IMR-90 (cell line): ENCODE measurements at regions not wholly inside any gene's neighbourhood (a gene's known extent, or its start where the extent isn't known, plus 50 kb on each side); places are given as distances from the start of the nearest gene placed in this dataset.

Experiments
- ATAC-seq: fragments of 200-7000 bp; cut with Tn5 transposase; 2 replicates; pipeline ENCODE4 v1.9.1; 2020; ENCODE audit warnings: low read depth, mild to moderate bottlenecking, moderate library complexity
- BruUV-seq: library from RNA; stranded (reverse); fragments of 400-500 nt; replicated peaks from 2 replicates; lab custom pipeline; 2021; lab: Mats Ljungman, UMichigan
- CTCF ChIA-PET: fragments of 300-600 bp; formaldehyde crosslinking; extraction: SDS; loops from one replicate; lab custom pipeline; 2021; ENCODE audit warnings: antibody characterized with exemption; lab: Yijun Ruan, JAX
- POLR2A ChIA-PET: fragments of 300-600 bp; sonication (Branson Sonifier 250); formaldehyde crosslinking; loops from one replicate; lab custom pipeline; 2022; ENCODE audit warnings: antibody characterized with exemption; ENCODE audit not compliant: unreplicated experiment; lab: Charles Lee
- DNase-seq: peaks from one replicate; pipeline ENCODE4 v3.0.0; 2013
- H2AFZ ChIP-seq: replicated peaks from 2 replicates; pipeline ENCODE3; 2013; ENCODE audit warnings: low read length, mild to moderate bottlenecking; ENCODE audit not compliant: poor library complexity
- H2AK5ac ChIP-seq: 2 replicates; pipeline ENCODE4 v1.6.1; 2013; ENCODE audit warnings: low read depth, low read length, inconsistent platforms
- H2AK9ac ChIP-seq: replicated peaks from 2 replicates; pipeline ENCODE3; 2013; ENCODE audit warnings: mild to moderate bottlenecking, low read depth, low read length, moderate library complexity; ENCODE audit not compliant: poor library complexity
- H2BK120ac ChIP-seq: 2 replicates; pipeline ENCODE4 v1.6.1; 2013; ENCODE audit warnings: low read depth, low read length, inconsistent platforms
- H2BK15ac ChIP-seq: 3 replicates; pipeline ENCODE4 v1.6.1; 2013; ENCODE audit warnings: low read depth, low read length, inconsistent platforms
- H2BK20ac ChIP-seq: 2 replicates; pipeline ENCODE4 v1.6.1; 2013; ENCODE audit warnings: low read depth, mild to moderate bottlenecking, inconsistent platforms, low read length, moderate library complexity
- H2BK5ac ChIP-seq: 2 replicates; pipeline ENCODE4 v1.6.1; 2013; ENCODE audit warnings: mild to moderate bottlenecking, low read depth, low read length, inconsistent platforms; ENCODE audit not compliant: poor library complexity, severe bottlenecking
- H3K14ac ChIP-seq: replicated peaks from 2 replicates; pipeline ENCODE4 v1.6.1; 2013; ENCODE audit warnings: low read depth, low read length, inconsistent platforms
- H3K18ac ChIP-seq: 2 replicates; pipeline ENCODE4 v1.6.1; 2013; ENCODE audit warnings: low read depth, low read length, control low read depth
- H3K23ac ChIP-seq: 2 replicates; pipeline ENCODE4 v1.6.1; 2013; ENCODE audit warnings: low read depth, low read length, inconsistent platforms
- H3K27ac ChIP-seq: 2 replicates; pipeline ENCODE4 v1.5.1; 2013; ENCODE audit warnings: mild to moderate bottlenecking, control low read depth, low read length; ENCODE audit not compliant: insufficient read depth
- H3K27me3 ChIP-seq: 2 replicates; pipeline ENCODE4 v1.6.1; 2013; ENCODE audit warnings: low read length; ENCODE audit not compliant: control insufficient read depth, insufficient read depth
- H3K36me3 ChIP-seq: 2 replicates; pipeline ENCODE4 v1.6.1; 2013; ENCODE audit warnings: low read length, mixed read lengths; ENCODE audit not compliant: control insufficient read depth, insufficient read depth
- H3K4ac ChIP-seq: 2 replicates; pipeline ENCODE4 v1.6.1; 2013; ENCODE audit warnings: low read depth, low read length, inconsistent platforms
- H3K4me1 ChIP-seq: 2 replicates; pipeline ENCODE4 v1.6.1; 2013; ENCODE audit warnings: low read length, mixed read lengths; ENCODE audit not compliant: control insufficient read depth, insufficient read depth
- H3K4me2 ChIP-seq: 2 replicates; pipeline ENCODE4 v1.6.1; 2013; ENCODE audit warnings: low read depth, mild to moderate bottlenecking, control low read depth, low read length, moderate library complexity
- H3K4me3 ChIP-seq: 2 replicates; pipeline ENCODE4 v1.5.1; 2013; ENCODE audit warnings: low read depth, mild to moderate bottlenecking, control low read depth, low read length, moderate library complexity; ENCODE audit not compliant: insufficient read depth
- H3K56ac ChIP-seq: 2 replicates; pipeline ENCODE4 v1.6.1; 2013; ENCODE audit warnings: low read length, inconsistent platforms; ENCODE audit not compliant: insufficient read depth; ENCODE audit errors: extremely low read depth
- H3K79me1 ChIP-seq, 2 experiments: 2 replicates each; pipeline ENCODE4 v1.6.1; 2013; ENCODE audit warnings: low read length in 2 of 2, inconsistent platforms in 1 of 2, low read depth in 1 of 2
- H3K9ac ChIP-seq: 2 replicates; pipeline ENCODE4 v1.6.1; 2013; ENCODE audit warnings: low read depth, low read length, control low read depth
- H3K9me1 ChIP-seq: 2 replicates; pipeline ENCODE4 v1.6.1; 2013; ENCODE audit warnings: low read length, inconsistent platforms; ENCODE audit not compliant: insufficient read depth
- H3K9me3 ChIP-seq: 2 replicates; pipeline ENCODE4 v1.6.1; 2013; ENCODE audit warnings: low read length; ENCODE audit not compliant: control insufficient read depth, insufficient read depth
- H4K20me1 ChIP-seq: 2 replicates; pipeline ENCODE4 v1.6.1; 2013; ENCODE audit warnings: low read length, inconsistent platforms; ENCODE audit not compliant: insufficient read depth
- H4K5ac ChIP-seq: 2 replicates; pipeline ENCODE4 v1.6.1; 2013; ENCODE audit warnings: mild to moderate bottlenecking, low read depth, low read length, control low read depth
- H4K8ac ChIP-seq, 2 experiments: 2 replicates each; pipeline ENCODE4 v1.6.1; 2013; ENCODE audit warnings: low read depth in 2 of 2, low read length in 2 of 2, control low read depth in 1 of 2, inconsistent platforms in 1 of 2
- H4K91ac ChIP-seq: 2 replicates; pipeline ENCODE4 v1.6.1; 2013; ENCODE audit warnings: low read depth, low read length, inconsistent platforms; ENCODE audit not compliant: insufficient read depth
- BHLHE40 ChIP-seq: fragments of 150-350 bp; IDR thresholded peaks from 2 replicates; pipeline ENCODE4 v1.6.1; 2016; ENCODE audit warnings: mild to moderate bottlenecking, low read depth, low read length
- CEBPB ChIP-seq: IDR thresholded peaks from 2 replicates; pipeline ENCODE4 v1.6.1; 2012; ENCODE audit warnings: low read depth, low read length, improper control_type of control experiment
- CHD1 ChIP-seq: IDR thresholded peaks from 2 replicates; pipeline ENCODE4 v1.6.1; 2012; ENCODE audit warnings: low read depth, low read length, improper control_type of control experiment
- FOS ChIP-seq: fragments of 150-350 bp; IDR thresholded peaks from 2 replicates; pipeline ENCODE4 v1.6.1; 2016; ENCODE audit warnings: low read depth, low read length
- MAFK ChIP-seq: IDR thresholded peaks from 2 replicates; pipeline ENCODE4 v1.6.1; 2012; ENCODE audit warnings: low read depth, low read length, improper control_type of control experiment
- MAZ ChIP-seq: IDR thresholded peaks from 2 replicates; pipeline ENCODE4 v1.6.1; 2012; ENCODE audit warnings: low read depth, mild to moderate bottlenecking, low read length, improper control_type of control experiment, moderate library complexity, borderline replicate concordance
- MXI1 ChIP-seq: IDR thresholded peaks from 2 replicates; pipeline ENCODE4 v1.6.1; 2012; ENCODE audit warnings: low read depth, mild to moderate bottlenecking, low read length, moderate library complexity, borderline replicate concordance
- NFE2L2 ChIP-seq: fragments of 150-350 bp; IDR thresholded peaks from 2 replicates; pipeline ENCODE4 v1.6.1; 2016; ENCODE audit warnings: low read depth, mild to moderate bottlenecking, low read length
- POLR2A ChIP-seq: IDR thresholded peaks from 2 replicates; pipeline ENCODE4 v1.6.1; 2012; ENCODE audit warnings: mild to moderate bottlenecking, low read depth, low read length
- RAD21 ChIP-seq: IDR thresholded peaks from 2 replicates; pipeline ENCODE4 v1.6.1; 2012; ENCODE audit warnings: low read length, improper control_type of control experiment
- RCOR1 ChIP-seq: IDR thresholded peaks from 2 replicates; pipeline ENCODE4 v1.6.1; 2012; ENCODE audit warnings: mild to moderate bottlenecking, low read length, improper control_type of control experiment; ENCODE audit not compliant: insufficient replicate concordance
- RFX5 ChIP-seq: IDR thresholded peaks from 2 replicates; pipeline ENCODE4 v1.8.0; 2012; ENCODE audit warnings: low read depth, mild to moderate bottlenecking, low read length, moderate library complexity
- SMC3 ChIP-seq: fragments of 150-350 bp; IDR thresholded peaks from 2 replicates; pipeline ENCODE4 v1.6.1; 2016; ENCODE audit warnings: low read depth, mild to moderate bottlenecking, antibody characterized with exemption, low read length, moderate library complexity
- WGBS, 2 experiments: methylation state at CpG; one replicate each; pipeline versions ENCODE4 v1.1.5 to v1.1.7; 2013; ENCODE audit warnings: missing lambda C conversion rate in 2 of 2; ENCODE audit not compliant: insufficient read length in 1 of 2; ENCODE audit errors: extremely low coverage in 2 of 2; 5-methylcytosine and 5-hydroxymethylcytosine counted together
- dilution Hi-C: fragments of 300-500 bp; cut with HindIII; formaldehyde crosslinking; loops from one replicate; pipeline ENCODE4 v1.14.3; 2018; ENCODE audit warnings: low sequenced_read_pairs; ENCODE audit not compliant: unreplicated experiment
- in situ Hi-C: fragments of 300-500 bp; cut with MboI; formaldehyde crosslinking; loops from 3 replicates; pipeline ENCODE4 v1.14.3; 2019; ENCODE audit warnings: low sequenced_read_pairs, inconsistent platforms, mixed read lengths
- intact Hi-C: fragments of 100-400 bp; cut with micrococcal nuclease; formaldehyde crosslinking; loops from 2 replicates; pipeline ENCODE4 v1.10.0; 2022
- TF ChIP-seq, protein P1 (sequence below): fragments of 150-350 bp; IDR thresholded peaks from 2 replicates; pipeline ENCODE4 v1.6.1; 2016; ENCODE audit warnings: low read depth, mild to moderate bottlenecking, low read length, moderate library complexity, borderline replicate concordance
- TF ChIP-seq, protein P2 (sequence below): conservative IDR thresholded peaks from 2 replicates; pipeline ENCODE4 v1.5.1; 2012; ENCODE audit warnings: mild to moderate bottlenecking, low read depth, low read length, improper control_type of control experiment
- TF ChIP-seq, protein P3 (sequence below): fragments of 150-350 bp; IDR thresholded peaks from 2 replicates; pipeline ENCODE4 v1.6.1; 2017; ENCODE audit warnings: mild to moderate bottlenecking, antibody characterized with exemption, low read length, low read depth

DNA sequence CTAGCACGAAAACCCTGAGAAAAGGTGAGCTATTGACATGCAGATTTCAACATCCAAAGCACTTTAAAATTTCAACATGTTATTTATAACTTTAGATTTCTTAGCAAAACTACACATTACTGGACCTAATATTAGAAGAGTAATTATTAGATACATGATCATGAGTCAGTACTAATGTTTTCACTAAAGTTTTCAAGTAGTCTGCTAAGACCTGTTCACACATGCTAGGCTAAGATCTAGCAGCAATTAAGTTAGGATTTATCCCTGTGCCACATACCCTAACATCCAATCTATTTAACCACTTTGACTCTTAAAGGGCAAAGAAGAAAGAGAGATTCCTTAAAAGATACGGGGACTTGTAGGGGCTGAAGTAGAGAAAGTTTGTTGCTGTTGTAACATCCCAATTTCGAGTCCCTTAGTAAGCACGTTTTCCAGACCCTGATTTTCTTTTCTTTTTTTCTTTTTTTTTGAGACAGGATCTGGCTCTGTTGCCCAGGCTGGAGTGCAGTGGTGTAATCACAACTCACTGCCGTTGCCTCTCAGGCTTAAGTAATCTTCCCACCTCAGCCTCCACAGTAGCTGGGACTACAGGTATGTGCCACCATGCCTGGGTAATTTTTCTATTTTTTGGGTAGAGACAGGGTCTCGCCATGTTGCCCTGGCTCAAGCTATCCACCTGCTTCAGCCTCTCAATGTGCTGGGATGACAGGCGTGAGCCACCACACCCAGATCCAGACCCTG, 102.5 kb upstream of the ATF7IP start:
- Histone ChIP-seq H3K27me3 (no peaks in the 10 kb centered on the region), H3K9ac (no peak overlapping the region), H3K4me3 (no peak overlapping the region), H2BK5ac (no peak overlapping the region), H4K8ac (no peak overlapping the region), H2BK120ac (no peak overlapping the region), H3K27ac (no peak overlapping the region), H2AFZ (no peak overlapping the region), H4K20me1 (no peaks in the 10 kb centered on the region), H2BK15ac (no peak overlapping the region), H3K4ac (no peak overlapping the region), H3K14ac (no peak overlapping the region), H3K9me1 (peaks cover 5% of the 10 kb centered on the region; the same call in 1 of the 2 replicates), H3K36me3 (no peaks in the 10 kb centered on the region), H2BK20ac (no peak overlapping the region), H2AK5ac (no peak overlapping the region), H2AK9ac (no peak overlapping the region), H3K79me1 (no peaks in the 10 kb centered on the region), H4K91ac (no peak overlapping the region), H4K5ac (no peak overlapping the region), H3K4me1 (peaks cover 16% of the 10 kb centered on the region), H3K56ac (no peak overlapping the region), H3K18ac (no peak overlapping the region), H3K23ac (no peak overlapping the region), H3K4me2 (no peak overlapping the region), H3K9me3 (peaks cover 5% of the 10 kb centered on the region; the same call in 1 of the 2 replicates)
- intact Hi-C loops = no loop called here
- in situ Hi-C loops = loop anchor here (10.0 kb wide), 1 partner anchor 102 kb away; the partner anchor contains the start of gene ATF7IP
- BruUV-seq = no TSS peak
- ChIA-PET CTCF (no interaction called here), POLR2A (interaction anchor here (0.6 kb wide), 1 partner anchor 103 kb away, joined by 4 read pairs; the partner anchor contains the start of gene ATF7IP)
- ATAC-seq (no peak), DNase-seq (no peak)
- dilution Hi-C loops = no loop called here
- no CpG with 5 or more reads among the region's 7 CpGs for WGBS, 2 experiments
- TF ChIP-seq POLR2A (no peak), SMC3 (no peak), RAD21 (no peak), CEBPB (no peak), MAZ (no peak), MXI1 (no peak), RCOR1 (no peak), CHD1 (no peak), MAFK (no peak), BHLHE40 (no peak), RFX5 (no peak), NFE2L2 (no peak), FOS (no peak)
- TF ChIP-seq, protein P1, sequence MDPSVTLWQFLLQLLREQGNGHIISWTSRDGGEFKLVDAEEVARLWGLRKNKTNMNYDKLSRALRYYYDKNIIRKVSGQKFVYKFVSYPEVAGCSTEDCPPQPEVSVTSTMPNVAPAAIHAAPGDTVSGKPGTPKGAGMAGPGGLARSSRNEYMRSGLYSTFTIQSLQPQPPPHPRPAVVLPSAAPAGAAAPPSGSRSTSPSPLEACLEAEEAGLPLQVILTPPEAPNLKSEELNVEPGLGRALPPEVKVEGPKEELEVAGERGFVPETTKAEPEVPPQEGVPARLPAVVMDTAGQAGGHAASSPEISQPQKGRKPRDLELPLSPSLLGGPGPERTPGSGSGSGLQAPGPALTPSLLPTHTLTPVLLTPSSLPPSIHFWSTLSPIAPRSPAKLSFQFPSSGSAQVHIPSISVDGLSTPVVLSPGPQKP = no peak
- TF ChIP-seq, protein P2, sequence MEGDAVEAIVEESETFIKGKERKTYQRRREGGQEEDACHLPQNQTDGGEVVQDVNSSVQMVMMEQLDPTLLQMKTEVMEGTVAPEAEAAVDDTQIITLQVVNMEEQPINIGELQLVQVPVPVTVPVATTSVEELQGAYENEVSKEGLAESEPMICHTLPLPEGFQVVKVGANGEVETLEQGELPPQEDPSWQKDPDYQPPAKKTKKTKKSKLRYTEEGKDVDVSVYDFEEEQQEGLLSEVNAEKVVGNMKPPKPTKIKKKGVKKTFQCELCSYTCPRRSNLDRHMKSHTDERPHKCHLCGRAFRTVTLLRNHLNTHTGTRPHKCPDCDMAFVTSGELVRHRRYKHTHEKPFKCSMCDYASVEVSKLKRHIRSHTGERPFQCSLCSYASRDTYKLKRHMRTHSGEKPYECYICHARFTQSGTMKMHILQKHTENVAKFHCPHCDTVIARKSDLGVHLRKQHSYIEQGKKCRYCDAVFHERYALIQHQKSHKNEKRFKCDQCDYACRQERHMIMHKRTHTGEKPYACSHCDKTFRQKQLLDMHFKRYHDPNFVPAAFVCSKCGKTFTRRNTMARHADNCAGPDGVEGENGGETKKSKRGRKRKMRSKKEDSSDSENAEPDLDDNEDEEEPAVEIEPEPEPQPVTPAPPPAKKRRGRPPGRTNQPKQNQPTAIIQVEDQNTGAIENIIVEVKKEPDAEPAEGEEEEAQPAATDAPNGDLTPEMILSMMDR = no peak
- TF ChIP-seq, protein P3, sequence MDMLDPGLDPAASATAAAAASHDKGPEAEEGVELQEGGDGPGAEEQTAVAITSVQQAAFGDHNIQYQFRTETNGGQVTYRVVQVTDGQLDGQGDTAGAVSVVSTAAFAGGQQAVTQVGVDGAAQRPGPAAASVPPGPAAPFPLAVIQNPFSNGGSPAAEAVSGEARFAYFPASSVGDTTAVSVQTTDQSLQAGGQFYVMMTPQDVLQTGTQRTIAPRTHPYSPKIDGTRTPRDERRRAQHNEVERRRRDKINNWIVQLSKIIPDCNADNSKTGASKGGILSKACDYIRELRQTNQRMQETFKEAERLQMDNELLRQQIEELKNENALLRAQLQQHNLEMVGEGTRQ = no peak
